GM12865 (cell line): ENCODE measurements at regions not wholly inside any gene's neighbourhood (a gene's known extent, or its start where the extent isn't known, plus 50 kb on each side); places are given as distances from the start of the nearest gene placed in this dataset.

ENCODE experiments used
- DNase-seq: peaks from one replicate; pipeline ENCODE4 v3.0.0; 2010; ENCODE audit warnings: low read depth
- H3K4me3 ChIP-seq: 2 replicates; pipeline ENCODE4 v1.5.1; 2011; ENCODE audit warnings: mild to moderate bottlenecking, low read depth, low read length, control low read depth
- TF ChIP-seq, protein P1 (sequence below): IDR thresholded peaks from 2 replicates; pipeline ENCODE4 v1.5.1; 2011; ENCODE audit warnings: low read length, control low read depth, low read depth, inconsistent platforms; ENCODE audit not compliant: insufficient read depth; ENCODE audit errors: missing control alignments

DNA sequence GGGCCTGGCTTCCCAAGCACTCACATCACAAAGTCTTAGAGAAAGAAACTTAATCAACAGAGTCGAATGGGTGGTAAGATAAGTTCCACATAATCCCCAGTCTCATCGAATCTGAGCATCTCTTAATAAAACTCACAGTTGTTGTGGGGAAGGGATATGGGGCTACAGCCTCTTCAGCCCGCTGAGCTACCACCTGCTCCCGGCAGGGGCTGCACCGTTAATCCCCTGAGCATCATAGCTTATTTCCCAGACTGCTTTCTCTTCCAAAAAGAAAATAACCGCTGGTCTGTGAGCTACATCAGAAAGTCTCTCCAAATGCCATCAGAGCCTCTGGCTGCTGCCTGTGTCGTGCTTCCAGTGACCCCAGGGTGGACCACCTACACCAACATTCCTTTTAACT lies 139.4 kb upstream of the CELF4 start:
- H3K4me3 ChIP-seq: no peak overlapping the region
- TF ChIP-seq, protein P1, sequence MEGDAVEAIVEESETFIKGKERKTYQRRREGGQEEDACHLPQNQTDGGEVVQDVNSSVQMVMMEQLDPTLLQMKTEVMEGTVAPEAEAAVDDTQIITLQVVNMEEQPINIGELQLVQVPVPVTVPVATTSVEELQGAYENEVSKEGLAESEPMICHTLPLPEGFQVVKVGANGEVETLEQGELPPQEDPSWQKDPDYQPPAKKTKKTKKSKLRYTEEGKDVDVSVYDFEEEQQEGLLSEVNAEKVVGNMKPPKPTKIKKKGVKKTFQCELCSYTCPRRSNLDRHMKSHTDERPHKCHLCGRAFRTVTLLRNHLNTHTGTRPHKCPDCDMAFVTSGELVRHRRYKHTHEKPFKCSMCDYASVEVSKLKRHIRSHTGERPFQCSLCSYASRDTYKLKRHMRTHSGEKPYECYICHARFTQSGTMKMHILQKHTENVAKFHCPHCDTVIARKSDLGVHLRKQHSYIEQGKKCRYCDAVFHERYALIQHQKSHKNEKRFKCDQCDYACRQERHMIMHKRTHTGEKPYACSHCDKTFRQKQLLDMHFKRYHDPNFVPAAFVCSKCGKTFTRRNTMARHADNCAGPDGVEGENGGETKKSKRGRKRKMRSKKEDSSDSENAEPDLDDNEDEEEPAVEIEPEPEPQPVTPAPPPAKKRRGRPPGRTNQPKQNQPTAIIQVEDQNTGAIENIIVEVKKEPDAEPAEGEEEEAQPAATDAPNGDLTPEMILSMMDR: no peak
- no peak for DNase-seq

DNA sequence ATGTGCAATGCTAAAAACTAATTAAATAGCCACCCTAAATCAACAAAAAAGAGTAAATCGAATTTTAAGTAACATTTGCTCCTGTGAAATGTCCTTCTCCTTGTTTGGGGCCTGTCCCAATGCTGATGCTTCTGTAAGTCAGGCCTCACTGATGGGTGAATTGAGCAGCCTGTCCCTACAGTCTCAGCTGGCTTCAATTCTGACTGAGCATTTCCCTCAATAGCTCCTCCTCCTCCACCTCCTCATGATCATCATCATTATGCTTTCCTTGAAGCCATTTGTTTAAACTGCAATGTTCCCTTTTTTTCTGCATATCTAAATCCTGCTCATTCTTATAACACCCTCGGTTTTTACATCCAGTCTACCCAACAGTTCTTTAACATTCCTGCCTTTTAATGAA lies 137.2 kb upstream of the CELF4 start:
- H3K4me3 ChIP-seq: no peak overlapping the region
- TF ChIP-seq, protein P1: no peak
- no peak for DNase-seq

DNA sequence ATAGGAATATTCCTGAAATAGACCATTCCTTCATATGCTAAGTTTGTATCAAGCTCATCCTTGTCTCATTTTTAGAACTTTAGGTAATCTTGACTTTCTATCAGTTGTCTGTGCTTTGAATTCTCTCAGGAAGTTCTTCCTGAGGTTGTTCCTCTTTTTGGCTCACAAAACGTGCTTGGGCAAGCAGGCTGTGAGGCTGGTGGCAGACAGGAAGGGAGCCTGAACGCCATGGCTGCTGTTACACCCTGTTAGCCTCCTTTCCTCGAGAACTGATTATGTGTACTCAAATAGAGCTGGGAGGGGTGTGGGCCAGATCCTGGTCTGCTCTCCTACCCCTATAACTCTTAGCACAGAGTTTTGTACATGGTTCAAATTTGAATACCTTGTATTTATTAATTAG lies 136.4 kb upstream of the CELF4 start:
- H3K4me3 ChIP-seq: no peak overlapping the region
- TF ChIP-seq, protein P1: no peak
- DNase-seq: no peak

DNA sequence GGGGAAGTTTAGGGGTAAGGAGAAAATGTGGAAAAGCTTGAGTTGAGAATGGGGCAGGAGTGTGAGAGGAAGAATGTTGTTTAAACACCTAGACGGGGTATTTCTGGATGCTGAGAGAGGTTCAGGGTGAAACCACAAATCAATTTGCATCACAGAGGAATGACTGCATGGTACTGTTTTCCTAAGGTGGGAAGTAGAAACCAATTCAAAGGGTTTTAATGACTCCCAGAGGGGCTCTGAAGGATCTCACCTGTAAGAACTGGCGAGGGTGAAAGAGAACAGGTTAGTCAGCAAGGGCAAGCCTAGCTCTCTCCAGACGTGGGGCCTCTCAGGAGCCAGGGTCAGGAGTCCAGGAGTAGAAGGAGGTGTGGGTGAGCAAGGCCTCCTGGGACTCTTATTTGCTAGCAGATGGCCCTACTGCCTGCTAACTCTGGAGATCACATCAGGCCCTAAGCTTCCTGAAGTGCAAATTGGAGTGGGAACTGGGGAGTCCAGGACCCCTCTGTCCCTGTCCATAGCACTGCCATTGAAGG lies 133.0 kb upstream of the CELF4 start:
- DNase-seq: no peak
- TF ChIP-seq, protein P1: no peak
- H3K4me3 ChIP-seq: no peak overlapping the region

DNA sequence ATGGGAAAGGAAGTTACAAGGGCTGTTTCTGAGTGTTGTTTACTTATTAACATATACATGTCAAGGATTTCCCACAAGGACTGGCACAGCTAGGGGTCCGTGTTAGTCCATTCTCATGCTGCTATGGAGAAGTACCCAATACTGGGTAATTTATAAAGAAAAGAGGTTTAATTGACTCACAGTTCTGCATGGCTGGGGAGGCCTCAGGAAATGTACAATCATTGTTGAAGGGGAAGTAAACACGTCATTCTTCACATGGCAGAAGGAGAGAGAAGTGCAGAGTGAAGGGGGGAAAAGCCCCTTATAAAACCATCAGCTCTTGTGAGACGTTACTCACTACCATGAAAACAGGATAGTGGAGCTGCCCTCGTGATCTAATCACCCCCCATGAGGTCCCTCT lies 128.9 kb upstream of the CELF4 start:
- TF ChIP-seq, protein P1: no peak
- no peak for DNase-seq
- H3K4me3 ChIP-seq: no peak overlapping the region

DNA sequence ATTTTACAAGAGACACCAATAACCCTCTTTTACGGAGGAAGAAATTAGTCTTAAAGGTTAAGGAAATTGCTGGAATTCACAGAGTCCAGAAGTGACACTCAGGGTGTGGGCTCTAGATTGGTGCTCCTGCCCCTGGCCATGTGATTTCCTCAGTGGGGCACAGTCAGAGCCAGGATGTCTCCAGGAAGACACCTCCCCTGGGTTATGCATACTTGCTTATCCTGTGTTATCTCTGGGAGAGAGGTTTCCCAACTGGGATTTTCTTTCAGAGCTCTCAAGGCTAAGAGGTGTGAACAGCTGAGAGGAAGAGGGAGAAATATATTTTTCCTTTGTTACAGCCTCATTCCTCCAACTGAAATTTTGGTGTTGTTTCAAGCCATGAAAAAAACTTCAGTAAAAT lies 125.6 kb upstream of the CELF4 start:
- DNase-seq: no peak
- TF ChIP-seq, protein P1: no peak

DNA sequence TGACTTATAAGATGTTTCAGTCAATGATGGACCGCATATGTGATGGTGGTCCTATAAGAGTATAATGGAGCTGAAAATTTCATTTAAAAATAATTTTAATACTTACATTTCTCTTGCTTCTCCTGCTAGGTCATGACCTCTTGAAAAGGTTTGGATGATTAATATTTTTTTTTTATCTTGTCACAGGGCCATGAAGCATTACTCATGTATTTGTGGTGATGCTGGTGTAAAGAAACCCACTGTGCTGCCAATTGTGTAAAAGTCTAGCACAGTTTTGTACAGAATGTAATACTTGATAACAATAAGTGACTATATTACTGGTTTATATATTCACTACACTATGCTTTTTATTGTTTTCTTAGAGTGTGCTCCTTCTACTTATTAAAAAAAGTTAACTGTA lies 124.2 kb upstream of the CELF4 start:
- no peak overlapping the region for H3K4me3 ChIP-seq
- TF ChIP-seq, protein P1: no peak
- no peak for DNase-seq

More for the DNA sequence above, 125.6 kb upstream of the CELF4 start:
- no peak overlapping the region for H3K4me3 ChIP-seq
